GM19452 (cell line): ENCODE measurements at regions not wholly inside any gene's neighbourhood (a gene's known extent, or its start where the extent isn't known, plus 50 kb on each side); places are given as distances from the start of the nearest gene placed in this dataset.
A peak's percentile ranks its signal among the peaks of the same experiment; 100 is the strongest.

ENCODE experiments used
- ATAC-seq: cut with Tn5 transposase; IDR thresholded peaks from one replicate; pipeline ENCODE4 v1.9.1; 2021; ENCODE audit not compliant: unreplicated experiment

GRCh38 chr10:110413049-110413783 lies 84.5 kb upstream of the DUSP5 start:
- peak; percentile 1 for ATAC-seq

- peak; percentile 3 for ATAC-seq
Measured at GRCh38 chr10:110413903-110414547, 83.7 kb upstream of the DUSP5 start.

- peak; percentile 85 for ATAC-seq
Measured at GRCh38 chr10:110414548-110415309, 83.0 kb upstream of the DUSP5 start.

GRCh38 chr10:110415809-110416208 lies 81.9 kb upstream of the DUSP5 start:
- ATAC-seq: no peak

DNA sequence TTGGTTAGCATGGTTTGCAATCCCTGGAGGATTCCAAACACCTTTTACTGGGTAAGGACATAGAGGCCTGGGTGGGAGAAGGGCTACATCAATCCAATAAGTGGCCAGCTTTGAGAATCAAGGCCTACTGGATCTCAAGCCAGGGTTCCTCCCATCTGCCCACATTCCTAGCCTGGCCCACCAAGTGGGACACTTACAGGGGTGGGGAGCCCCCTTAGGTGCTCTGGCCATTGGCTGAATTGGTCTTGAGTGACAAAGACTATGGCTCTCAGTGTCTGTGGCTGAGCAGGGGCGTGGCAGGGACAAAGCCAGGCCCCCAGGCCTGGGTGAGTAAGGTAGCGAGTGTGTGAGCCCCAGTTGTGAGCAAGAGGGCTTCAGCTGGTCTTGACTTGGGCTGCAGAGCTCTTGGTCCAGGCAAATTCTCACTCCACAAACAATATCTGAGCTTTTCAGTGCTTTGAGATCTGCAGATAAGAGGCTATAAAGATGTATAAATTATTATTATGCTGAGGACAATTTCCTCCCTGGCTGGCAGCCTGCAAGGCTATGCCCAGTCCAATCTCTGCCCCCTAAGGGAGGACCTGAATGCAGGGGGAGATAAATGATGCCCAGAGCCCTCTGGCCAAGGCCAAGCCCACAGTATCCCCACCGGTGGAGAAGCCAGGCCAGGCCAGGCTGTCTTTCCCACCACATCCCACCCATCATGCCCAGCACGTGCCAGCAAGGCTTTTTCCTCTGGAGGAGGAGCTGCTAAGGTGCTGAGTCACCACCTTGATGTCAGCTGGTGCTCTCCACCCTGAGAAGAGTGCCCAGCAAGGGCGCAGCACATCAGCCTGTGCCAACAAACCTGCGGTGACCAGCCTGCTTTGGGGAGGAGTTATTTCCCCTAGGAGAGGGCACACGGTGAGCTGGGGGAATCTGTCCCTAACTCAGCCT lies 80.7 kb upstream of the DUSP5 start:
- ATAC-seq: no peak

DNA sequence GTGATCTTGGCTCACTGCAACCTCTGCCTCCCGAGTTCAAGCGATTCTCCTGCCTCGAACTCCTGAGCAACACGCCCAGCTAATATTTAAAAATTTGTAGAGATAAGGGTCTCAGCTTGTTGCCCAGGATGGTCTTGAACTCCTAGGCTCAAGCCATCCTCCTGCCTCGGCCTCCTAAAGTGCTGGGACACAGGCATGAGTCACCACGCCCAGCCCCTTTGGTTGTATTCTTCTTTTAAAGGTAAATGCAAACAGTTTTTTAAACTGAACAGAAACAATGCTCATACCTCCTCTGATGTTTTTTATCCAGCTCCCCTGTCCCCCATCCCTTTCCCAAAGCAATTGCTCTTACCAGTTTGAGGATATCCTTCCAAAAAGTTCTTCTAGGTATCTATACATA lies 79.5 kb upstream of the DUSP5 start:
- no peak for ATAC-seq

GRCh38 chr10:110419265-110419664 lies 78.4 kb upstream of the DUSP5 start:
- ATAC-seq: no peak

GRCh38 chr10:110420401-110421193 lies 77.1 kb upstream of the DUSP5 start:
- ATAC-seq: no peak

DNA sequence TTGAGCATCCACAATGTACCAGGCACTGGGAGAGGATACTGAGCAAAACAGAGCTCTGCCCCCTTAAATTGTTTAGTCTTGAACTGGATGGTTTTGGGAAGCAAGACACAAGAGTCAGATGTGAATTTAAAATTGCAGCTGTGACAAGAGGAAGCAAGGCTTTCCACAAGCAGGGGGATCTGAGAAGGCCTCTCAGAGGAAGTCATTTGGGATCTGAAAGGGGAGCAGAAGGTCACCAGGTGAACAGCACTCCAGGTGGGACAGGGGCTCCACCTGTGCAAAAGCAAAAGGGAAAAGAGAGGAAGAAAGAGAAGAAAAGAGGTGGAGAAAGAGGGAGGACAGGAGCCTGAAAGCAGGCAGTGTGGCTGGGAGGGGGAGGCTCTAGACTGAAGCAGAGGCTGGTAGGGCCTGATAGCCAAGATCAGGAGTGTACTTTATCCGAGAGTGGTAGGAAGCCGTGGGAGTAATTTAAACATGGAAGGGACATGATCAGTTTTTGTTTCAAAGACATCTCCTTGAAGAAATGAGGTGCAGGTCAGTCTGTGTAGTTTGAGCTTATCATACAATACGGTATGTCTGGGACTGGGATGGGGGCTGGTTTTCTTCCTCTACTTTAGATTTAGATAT lies 76.1 kb upstream of the DUSP5 start:
- ATAC-seq: no peak

GRCh38 chr10:110422548-110422947 lies 75.2 kb upstream of the DUSP5 start:
- ATAC-seq: no peak

- no peak for ATAC-seq
Measured at GRCh38 chr10:110423650-110424049, 74.1 kb upstream of the DUSP5 start.

GRCh38 chr10:110425684-110426293 lies 71.9 kb upstream of the DUSP5 start:
- peak; percentile 80 for ATAC-seq

- ATAC-seq: no peak
Measured at GRCh38 chr10:110426294-110427181, 71.2 kb upstream of the DUSP5 start.

DNA sequence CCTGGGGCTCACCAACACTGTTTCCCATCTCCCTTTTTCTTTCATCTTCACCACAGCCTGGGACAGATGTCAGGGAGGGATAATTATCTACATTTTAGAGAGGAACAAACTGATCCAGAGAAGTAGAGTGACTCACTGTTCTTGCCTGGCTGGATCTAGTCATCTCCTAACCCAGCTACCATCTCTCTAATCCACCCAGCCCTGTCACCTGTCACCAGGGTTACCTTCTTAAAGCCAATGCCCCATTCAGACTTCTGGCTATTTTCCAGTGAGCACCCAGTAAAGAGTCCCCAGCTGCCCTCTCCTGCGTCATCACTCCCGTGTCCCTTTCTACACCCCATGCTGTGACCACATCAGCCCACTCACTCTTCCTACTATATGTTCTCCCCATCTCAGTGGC lies 68.4 kb upstream of the DUSP5 start:
- no peak for ATAC-seq

- ATAC-seq: no peak
Measured at GRCh38 chr10:110430340-110431273, 67.1 kb upstream of the DUSP5 start.

DNA sequence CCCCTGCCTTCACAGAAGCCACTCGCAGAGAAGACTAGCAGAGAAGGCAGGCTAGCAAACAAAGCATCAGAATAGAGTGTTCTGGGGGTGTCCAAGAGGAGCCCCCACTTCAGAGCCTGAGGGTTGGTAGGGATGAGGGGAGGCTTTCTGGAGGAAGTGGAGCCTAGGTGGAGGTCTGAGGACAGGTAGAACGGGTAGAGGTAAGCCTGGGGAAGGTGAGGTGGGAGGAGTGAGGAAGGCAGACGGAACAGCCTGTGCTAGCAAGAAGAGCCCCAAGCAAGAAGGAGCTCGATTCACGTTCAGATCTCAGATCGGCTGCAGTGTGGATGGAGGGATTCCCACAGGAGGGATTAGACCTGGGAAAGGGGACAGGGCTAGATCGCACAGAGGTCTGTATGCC lies 66.0 kb upstream of the DUSP5 start:
- ATAC-seq: no peak

DNA sequence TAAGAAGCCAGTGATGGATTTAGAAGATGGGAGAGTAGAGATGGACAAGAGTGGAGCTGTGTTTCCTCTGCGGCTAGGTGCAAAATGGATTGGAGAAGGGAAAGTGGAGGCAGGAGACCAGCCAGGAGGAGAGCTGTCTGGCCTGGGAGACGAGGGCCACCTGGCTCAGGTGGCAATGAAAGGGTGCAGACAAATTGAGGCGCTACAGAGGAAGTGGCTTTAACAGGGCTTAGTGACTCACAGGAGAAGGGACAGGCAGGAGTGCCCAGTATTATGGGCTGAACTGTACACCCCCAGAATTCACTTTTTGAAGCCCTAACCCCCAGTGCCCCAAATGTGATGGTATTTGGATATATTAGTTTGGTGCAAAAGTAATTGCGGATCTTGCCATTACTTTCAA lies 65.6 kb upstream of the DUSP5 start:
- no peak for ATAC-seq
